T-helper 9 cell (primary cell): ENCODE measurements at regions not wholly inside any gene's neighbourhood (a gene's known extent, or its start where the extent isn't known, plus 50 kb on each side); places are given as distances from the start of the nearest gene placed in this dataset.
"Not testable (repeated sequence)": the region's sequence is repeated elsewhere in the genome, so short reads cannot be mapped to it uniquely, and the experiment has no call there.

ENCODE experiments used
- DNase-seq: peaks from one replicate; pipeline ENCODE4 v3.0.0-alpha.2; 2020

- no peak for DNase-seq
Observed at GRCh38 chr7:69517985-69518704, 80.1 kb upstream of the AUTS2 start.

GRCh38 chr7:69518705-69519077, 79.6 kb upstream of the AUTS2 start:
- DNase-seq, result no peak

- DNase-seq, result no peak
Observed at GRCh38 chr7:69526570-69526969, 71.7 kb upstream of the AUTS2 start.

GRCh38 chr7:69527706-69528105, 70.6 kb upstream of the AUTS2 start:
- no peak for DNase-seq

GRCh38 chr7:69531050-69531449, 67.2 kb upstream of the AUTS2 start:
- no peak for DNase-seq

GRCh38 chr7:69534461-69535041, 63.7 kb upstream of the AUTS2 start:
- DNase-seq, result no peak

GRCh38 chr7:69537691-69538090, 60.6 kb upstream of the AUTS2 start:
- DNase-seq, result no peak

GRCh38 chr7:69539531-69539930, 58.7 kb upstream of the AUTS2 start:
- no peak for DNase-seq

GRCh38 chr7:69540287-69540686, 58.0 kb upstream of the AUTS2 start:
- DNase-seq, result no peak

GRCh38 chr7:69541779-69542432, 56.4 kb upstream of the AUTS2 start:
- not testable (repeated sequence) for DNase-seq

GRCh38 chr7:69545175-69545574, 53.1 kb upstream of the AUTS2 start:
- DNase-seq, result no peak
